ENCODE measurements at regions not wholly inside any gene's neighbourhood (a gene's known extent, or its start where the extent isn't known, plus 50 kb on each side); places are given as distances from the start of the nearest gene placed in this dataset.
"Not testable (repeated sequence)": the region's sequence is repeated elsewhere in the genome, so short reads cannot be mapped to it uniquely, and the experiment has no call there.

DNA sequence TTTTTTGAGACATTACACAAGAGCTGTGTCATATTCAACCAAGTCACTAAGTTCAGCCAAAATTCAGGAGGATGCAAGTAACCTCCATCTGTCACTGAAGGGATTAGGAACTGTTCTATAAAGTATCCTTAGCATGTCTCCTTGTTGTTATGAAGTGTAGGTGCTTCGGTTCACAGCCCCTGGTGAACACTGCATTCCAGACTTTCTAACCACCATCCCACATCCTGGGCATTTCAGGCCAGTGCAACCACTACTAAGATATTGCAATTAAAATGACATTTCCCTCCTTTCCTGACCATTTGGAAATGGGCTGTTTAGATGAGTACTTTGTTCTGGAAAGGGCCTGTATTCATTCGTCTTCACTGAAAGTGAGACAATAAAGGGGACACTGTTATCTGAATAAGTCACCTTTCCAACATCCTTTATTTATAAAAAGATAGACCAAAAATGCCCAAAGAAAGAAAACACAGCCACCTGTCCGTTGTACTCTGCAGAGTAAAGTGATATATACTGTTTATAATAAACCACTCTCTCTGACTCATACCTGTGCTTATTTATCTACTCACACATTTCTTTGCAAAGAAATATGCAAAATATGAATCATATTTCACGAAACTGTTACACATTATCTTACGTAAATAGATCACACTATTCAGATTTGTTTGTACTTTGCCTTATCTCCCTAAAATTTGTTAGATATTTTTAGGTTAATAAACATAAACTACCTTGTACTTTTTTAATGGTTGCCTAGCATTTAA lies 861.9 kb downstream of the CDH18 start:
- H3K36me3 ChIP-seq (ENCODE audit: insufficient read depth, low read length): no peaks in the 10 kb centered on the region
- H3K9me3 ChIP-seq (ENCODE audit: control insufficient read depth, insufficient read depth, low read length): no peaks in the 10 kb centered on the region
- H3K4me1 ChIP-seq (ENCODE audit: insufficient read depth, low read length): no peaks in the 10 kb centered on the region
- no peak overlapping the region for H3K9ac ChIP-seq (ENCODE audit: low read depth, low read length)

DNA sequence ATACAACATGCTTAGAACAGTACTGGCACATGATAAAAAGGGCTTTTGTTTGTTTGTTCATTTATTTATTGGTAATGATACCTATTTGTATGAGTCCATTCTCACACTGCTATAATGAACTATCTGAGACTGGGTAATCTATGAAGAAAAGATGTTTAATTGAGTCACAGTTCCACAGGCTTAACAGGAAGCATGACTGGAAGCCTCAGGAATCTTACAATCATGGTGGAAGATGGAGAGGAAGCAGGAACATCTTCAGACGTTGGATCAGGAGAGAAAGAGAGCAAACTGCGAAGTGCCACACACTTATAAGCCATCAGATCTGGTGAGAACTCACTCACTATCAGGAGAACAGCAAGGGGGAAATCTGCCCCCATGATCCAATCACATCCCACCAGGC lies 847.7 kb downstream of the CDH18 start:
- H3K9me3 ChIP-seq (ENCODE audit: control insufficient read depth, insufficient read depth, low read length): no peaks in the 10 kb centered on the region
- H3K9ac ChIP-seq (ENCODE audit: low read depth, low read length): no peak overlapping the region
- H3K36me3 ChIP-seq (ENCODE audit: insufficient read depth, low read length): no peaks in the 10 kb centered on the region
- H3K4me1 ChIP-seq (ENCODE audit: insufficient read depth, low read length): no peaks in the 10 kb centered on the region

DNA sequence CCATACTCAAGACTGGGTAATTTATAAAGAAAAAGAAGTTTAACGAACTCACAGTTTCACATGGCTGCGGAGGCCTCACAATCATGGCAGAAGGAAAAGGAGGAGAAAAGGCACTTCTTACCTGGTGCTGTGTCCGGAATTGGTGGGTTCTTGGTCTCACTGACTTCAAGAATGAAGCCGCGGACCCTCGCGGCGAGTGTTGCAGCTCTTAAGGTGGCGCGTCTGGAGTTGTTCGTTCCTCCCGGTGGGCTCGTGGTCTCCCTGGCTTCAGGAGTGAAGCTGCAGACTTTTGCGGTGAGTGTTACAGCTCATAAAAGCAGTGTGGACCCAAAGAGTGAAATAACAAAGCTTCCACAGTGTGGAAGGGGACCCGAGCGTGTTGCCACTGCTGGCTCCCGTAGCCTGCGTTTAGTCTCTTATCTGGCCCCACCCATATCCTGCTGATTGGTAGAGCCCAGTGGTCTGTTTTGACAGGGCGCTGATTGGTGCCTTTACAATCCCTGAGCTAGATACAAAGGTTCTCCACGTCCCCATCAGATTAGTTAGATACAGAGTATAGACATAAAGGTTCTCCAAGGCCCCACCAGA lies 846.0 kb downstream of the CDH18 start:
- H3K9me3 ChIP-seq (ENCODE audit: control insufficient read depth, insufficient read depth, low read length); H3K9ac ChIP-seq (ENCODE audit: low read depth, low read length); H3K36me3 ChIP-seq (ENCODE audit: insufficient read depth, low read length); H3K4me1 ChIP-seq (ENCODE audit: insufficient read depth, low read length): not testable (repeated sequence)

DNA sequence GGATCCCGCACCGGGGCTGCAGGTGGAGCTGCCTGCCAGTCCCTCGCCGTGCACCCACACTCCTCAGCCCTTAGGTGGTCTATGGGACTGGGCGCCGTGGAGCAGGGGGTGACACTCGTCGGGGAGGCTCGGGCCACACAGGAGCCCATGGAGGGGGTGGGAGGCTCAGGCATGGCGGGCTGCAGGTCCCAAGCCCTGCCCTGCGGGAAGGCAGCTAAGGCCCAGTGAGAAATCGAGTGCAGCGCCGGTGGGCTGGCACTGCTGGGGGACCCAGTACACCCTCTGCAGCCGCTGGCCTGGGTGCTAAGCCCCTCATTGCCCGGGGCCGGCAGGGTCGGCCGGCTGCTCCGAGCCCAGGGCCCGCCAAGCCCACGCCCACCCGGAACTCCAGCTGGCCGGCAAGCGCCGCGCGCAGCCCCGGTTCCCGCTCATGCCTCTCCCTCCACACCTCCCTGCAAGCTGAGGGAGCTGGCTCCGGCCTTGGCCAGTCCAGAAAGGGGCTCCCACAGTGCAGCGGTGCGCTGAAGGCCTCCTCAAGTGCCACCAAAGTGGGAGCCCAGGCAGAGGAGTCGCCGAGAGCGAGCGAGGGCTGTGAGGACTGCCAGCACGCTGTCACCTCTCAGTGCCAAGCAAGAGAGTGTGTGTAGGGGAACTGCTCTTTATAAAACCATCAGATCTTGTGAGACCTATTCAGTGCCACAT lies 845.1 kb downstream of the CDH18 start:
- not testable (repeated sequence) for H3K9ac ChIP-seq (ENCODE audit: low read depth, low read length); H3K36me3 ChIP-seq (ENCODE audit: insufficient read depth, low read length)

DNA sequence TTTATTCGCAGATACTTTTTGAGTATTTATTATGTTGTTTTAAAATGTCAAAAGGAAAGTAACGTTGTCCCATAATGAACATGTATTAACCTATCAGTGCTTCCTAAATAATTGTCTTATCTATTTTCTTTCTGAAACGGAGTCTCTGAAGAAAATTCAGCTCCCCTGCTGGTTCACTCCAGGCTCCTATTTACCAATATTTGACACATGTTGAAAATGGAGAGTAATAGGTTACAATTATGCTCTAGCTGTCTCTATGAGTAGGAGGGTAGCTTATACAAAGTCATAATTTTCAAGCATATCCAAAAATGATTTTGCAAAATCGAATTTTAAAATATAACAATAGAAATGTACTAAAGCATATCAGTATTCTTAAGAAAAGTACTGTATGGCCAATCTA lies 844.1 kb downstream of the CDH18 start:
- no peaks in the 10 kb centered on the region for H3K4me1 ChIP-seq (ENCODE audit: insufficient read depth, low read length)
- no peaks in the 10 kb centered on the region for H3K36me3 ChIP-seq (ENCODE audit: insufficient read depth, low read length)
- H3K9ac ChIP-seq (ENCODE audit: low read depth, low read length): no peak overlapping the region
- no peaks in the 10 kb centered on the region for H3K9me3 ChIP-seq (ENCODE audit: control insufficient read depth, insufficient read depth, low read length)

More for the DNA sequence above, 845.1 kb downstream of the CDH18 start:
- not testable (repeated sequence) for H3K4me1 ChIP-seq (ENCODE audit: insufficient read depth, low read length); H3K9me3 ChIP-seq (ENCODE audit: control insufficient read depth, insufficient read depth, low read length)

DNA sequence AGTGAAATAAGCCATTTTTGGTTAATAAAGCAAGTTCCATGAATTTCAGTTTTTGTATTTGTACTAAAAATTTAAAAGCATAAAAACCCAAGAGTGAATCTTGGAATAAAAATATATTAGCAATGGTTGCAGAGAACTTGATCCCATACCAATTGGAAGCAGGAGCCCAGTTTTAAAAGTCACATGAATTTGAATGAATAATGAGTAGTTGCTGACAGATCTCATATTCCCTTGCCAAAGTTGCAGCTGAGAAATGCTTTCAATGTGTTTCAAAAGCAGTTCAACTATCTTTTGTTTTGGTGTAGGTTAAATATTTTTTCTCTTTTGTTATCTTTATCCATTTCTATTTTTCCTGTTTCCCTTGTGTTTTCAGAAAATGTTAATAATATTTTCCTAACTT lies 818.6 kb downstream of the CDH18 start:
- no peaks in the 10 kb centered on the region for H3K36me3 ChIP-seq (ENCODE audit: insufficient read depth, low read length)
- H3K9ac ChIP-seq (ENCODE audit: low read depth, low read length): no peak overlapping the region
- no peaks in the 10 kb centered on the region for H3K9me3 ChIP-seq (ENCODE audit: control insufficient read depth, insufficient read depth, low read length)
- H3K4me1 ChIP-seq (ENCODE audit: insufficient read depth, low read length): no peaks in the 10 kb centered on the region

DNA sequence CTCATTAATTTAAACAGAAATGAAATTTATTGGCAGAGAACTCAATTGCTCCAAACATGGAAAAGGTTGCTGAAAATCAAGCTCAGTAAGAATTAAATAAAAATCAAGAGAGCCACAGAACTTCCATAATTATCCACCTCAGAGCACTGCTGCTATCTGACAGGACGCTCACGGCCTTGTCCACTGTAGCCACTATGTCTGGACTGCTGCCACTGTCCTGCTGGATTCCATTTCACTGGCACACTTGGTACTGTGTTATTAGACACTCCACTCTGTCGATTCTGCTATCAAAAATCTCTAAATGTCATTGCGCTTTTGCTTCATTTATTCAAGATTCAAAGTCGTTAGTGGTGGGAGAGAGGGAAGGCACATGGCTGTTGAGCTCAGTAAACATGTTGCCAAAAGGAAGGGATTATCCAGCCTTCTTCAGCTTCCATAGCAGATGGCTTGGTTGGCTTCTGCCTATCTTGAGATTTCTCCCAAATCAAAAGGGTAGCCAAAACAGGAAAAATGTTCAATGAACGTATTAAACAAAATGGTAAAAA lies 815.0 kb downstream of the CDH18 start:
- Histone ChIP-seq H3K36me3 (ENCODE audit: insufficient read depth, low read length) (no peaks in the 10 kb centered on the region), H3K9me3 (ENCODE audit: control insufficient read depth, insufficient read depth, low read length) (no peaks in the 10 kb centered on the region), H3K4me1 (ENCODE audit: insufficient read depth, low read length) (no peaks in the 10 kb centered on the region), H3K9ac (ENCODE audit: low read depth, low read length) (no peak overlapping the region)

DNA sequence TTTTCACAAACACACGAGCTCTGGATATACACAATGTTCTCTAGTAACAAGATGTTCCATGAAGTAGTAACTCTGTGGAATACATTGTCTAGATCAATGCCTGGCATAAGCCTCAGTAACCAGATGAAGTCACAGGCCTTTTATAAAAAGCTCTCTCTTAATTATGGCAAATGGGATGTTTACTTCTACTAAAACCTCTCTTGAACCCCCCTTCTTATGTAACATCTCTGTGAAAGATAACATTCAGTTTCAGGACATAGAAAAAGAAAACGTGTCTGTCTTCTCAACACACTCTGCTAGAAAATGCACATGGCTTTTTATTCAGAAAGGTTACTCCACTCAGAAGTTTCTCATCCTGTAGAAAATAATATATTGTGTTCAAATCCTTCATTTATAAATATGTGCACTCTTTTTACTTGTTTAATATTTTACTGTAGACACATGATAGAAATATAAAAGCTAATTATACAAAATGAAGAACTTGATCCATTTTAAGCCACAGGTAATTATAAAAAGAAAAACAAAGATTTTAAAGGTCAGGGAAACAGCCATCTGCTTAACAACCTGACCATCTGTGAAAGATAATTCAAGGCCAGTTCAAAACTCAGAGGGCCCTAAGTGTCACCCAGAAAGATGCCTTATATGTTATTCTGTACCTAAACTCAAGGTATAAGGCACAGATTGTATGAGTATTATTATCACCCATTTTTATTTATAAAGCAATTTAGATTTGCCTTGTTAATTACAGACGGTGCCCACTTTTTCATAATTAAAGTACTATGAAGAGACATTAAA lies 812.0 kb downstream of the CDH18 start:
- no peaks in the 10 kb centered on the region for H3K36me3 ChIP-seq (ENCODE audit: insufficient read depth, low read length)
- H3K4me1 ChIP-seq (ENCODE audit: insufficient read depth, low read length): peaks cover 5% of the 10 kb centered on the region; the same call in 1 of the 2 replicates
- H3K9ac ChIP-seq (ENCODE audit: low read depth, low read length): no peak overlapping the region
- H3K9me3 ChIP-seq (ENCODE audit: control insufficient read depth, insufficient read depth, low read length): no peaks in the 10 kb centered on the region

DNA sequence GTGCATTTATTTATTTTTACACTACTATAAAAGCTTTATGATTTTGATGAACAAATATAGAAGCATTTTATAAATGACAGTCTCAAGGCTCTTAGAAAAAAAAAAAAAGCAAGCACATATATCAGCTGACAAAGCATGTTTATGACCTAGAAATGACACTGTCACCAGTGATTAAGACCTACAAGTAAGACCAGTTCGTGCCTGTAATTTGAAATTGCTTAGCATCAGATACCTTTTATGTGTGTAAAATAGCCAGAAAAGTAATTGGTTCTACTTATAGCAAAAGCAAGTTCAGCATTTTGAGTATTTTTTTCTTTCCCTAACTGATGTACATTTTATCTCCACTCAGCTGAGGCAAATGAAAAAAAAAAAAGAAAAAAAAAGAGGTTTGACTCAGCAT lies 808.4 kb downstream of the CDH18 start:
- H3K36me3 ChIP-seq (ENCODE audit: insufficient read depth, low read length): no peaks in the 10 kb centered on the region
- H3K9ac ChIP-seq (ENCODE audit: low read depth, low read length): no peak overlapping the region
- no peaks in the 10 kb centered on the region for H3K9me3 ChIP-seq (ENCODE audit: control insufficient read depth, insufficient read depth, low read length)
- peaks cover 5% of the 10 kb centered on the region; the same call in 1 of the 2 replicates for H3K4me1 ChIP-seq (ENCODE audit: insufficient read depth, low read length)

DNA sequence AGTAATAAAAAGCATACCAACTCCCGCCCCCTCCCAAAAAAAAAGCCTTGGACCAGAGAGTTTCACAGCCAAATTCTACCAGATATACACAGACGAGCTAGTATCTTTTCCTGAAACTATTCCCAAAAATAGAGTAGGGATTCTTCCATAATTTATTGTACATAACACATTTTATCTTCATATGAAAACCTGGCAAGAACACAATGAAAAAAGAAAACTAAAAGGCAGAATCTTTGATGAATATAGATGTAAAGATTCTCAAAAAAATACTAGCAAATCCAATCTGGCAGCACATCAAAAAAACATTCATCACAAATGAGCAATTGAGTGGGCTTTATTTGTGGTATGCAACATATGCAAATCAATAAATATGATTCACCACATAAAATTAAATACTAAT lies 798.8 kb downstream of the CDH18 start:
- Histone ChIP-seq H3K9ac (ENCODE audit: low read depth, low read length) (no peak overlapping the region), H3K4me1 (ENCODE audit: insufficient read depth, low read length) (no peaks in the 10 kb centered on the region), H3K36me3 (ENCODE audit: insufficient read depth, low read length) (no peaks in the 10 kb centered on the region), H3K9me3 (ENCODE audit: control insufficient read depth, insufficient read depth, low read length) (no peaks in the 10 kb centered on the region)

DNA sequence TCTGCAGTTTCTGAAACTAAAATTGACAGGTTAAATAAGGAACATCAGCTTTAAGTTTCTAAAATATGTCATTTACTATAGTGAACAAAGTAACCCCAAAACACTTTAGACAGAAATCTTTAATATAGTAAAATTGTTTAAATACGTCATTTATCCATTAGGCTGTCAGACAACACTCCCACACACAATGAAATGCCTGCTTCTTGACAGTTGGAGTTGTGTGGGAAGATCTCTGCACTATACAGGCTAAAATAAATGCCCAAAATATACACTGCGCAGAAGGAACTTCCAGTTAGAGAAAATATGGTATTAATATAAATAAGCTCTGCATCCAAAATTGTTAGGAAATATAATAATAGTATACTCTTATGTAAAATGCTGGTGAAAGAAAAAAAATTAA lies 794.4 kb downstream of the CDH18 start:
- H3K9me3 ChIP-seq (ENCODE audit: control insufficient read depth, insufficient read depth, low read length): no peaks in the 10 kb centered on the region
- no peaks in the 10 kb centered on the region for H3K36me3 ChIP-seq (ENCODE audit: insufficient read depth, low read length)
- H3K9ac ChIP-seq (ENCODE audit: low read depth, low read length): no peak overlapping the region
- no peaks in the 10 kb centered on the region for H3K4me1 ChIP-seq (ENCODE audit: insufficient read depth, low read length)

DNA sequence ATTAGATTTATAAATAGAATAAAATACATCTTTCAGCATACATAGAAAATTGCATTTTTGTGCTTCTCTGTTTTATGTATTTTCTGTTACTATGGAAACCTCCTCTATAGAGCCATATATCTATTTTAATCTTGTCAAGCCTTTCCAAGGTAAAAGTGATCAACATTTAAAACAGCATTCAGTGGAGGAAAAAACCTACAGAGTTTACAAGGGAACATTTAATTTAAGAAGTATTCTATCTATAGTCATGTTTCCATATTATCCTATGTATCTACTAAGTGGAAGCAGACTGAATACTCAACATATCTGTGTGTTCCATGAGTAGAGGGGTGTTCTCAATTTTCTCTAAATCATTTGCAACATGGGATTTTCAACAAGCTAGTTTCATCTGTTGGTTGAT lies 791.4 kb downstream of the CDH18 start:
- Histone ChIP-seq H3K9ac (ENCODE audit: low read depth, low read length) (no peak overlapping the region), H3K36me3 (ENCODE audit: insufficient read depth, low read length) (no peaks in the 10 kb centered on the region), H3K9me3 (ENCODE audit: control insufficient read depth, insufficient read depth, low read length) (no peaks in the 10 kb centered on the region), H3K4me1 (ENCODE audit: insufficient read depth, low read length) (no peaks in the 10 kb centered on the region)

DNA sequence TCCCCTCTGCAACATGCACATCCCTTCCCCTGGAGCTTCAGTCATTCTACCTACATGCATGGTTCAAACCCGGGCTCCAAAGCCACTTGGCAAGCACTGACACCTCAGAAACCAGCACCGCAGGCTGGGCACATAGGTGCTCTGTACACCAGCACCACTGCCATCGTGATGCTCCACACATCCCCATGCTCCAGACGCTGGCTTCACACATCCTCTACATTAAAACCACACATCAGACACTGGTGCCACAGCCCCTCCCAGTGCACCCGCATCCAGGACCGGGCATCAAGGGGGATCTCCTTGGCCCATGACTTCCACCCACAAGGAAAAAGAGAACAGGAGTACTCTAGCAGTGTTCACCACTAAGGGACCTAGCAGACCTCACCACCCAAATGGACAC lies 787.7 kb downstream of the CDH18 start:
- Histone ChIP-seq H3K9ac (ENCODE audit: low read depth, low read length) (no peak overlapping the region), H3K4me1 (ENCODE audit: insufficient read depth, low read length) (no peaks in the 10 kb centered on the region), H3K9me3 (ENCODE audit: control insufficient read depth, insufficient read depth, low read length) (no peaks in the 10 kb centered on the region), H3K36me3 (ENCODE audit: insufficient read depth, low read length) (no peaks in the 10 kb centered on the region)

DNA sequence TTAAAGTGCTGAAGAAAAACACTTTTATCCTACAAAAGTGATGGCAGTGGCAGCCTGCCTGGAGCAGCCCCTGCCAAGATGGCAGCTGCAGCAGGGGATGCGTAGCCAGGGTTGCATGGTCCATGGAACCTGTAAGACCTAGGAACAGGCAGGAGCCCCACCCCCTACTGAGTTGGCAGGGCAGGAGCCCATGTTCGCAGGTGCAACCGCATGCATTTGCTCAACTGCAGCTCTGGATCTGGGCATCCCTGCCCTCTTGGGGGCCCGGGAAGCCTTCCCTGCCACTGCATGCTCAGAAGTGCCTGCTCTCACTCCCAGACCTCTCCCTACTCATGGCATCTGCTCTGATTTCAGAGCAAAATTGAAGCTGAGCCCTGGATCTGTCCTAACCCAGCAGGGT lies 779.6 kb downstream of the CDH18 start:
- Histone ChIP-seq H3K36me3 (ENCODE audit: insufficient read depth, low read length) (no peaks in the 10 kb centered on the region), H3K9me3 (ENCODE audit: control insufficient read depth, insufficient read depth, low read length) (no peaks in the 10 kb centered on the region), H3K9ac (ENCODE audit: low read depth, low read length) (no peak overlapping the region), H3K4me1 (ENCODE audit: insufficient read depth, low read length) (no peaks in the 10 kb centered on the region)

All from ES-I3 (cell line).